ENCODE measurements at regions not wholly inside any gene's neighbourhood (a gene's known extent, or its start where the extent isn't known, plus 50 kb on each side); places are given as distances from the start of the nearest gene placed in this dataset.

DNA sequence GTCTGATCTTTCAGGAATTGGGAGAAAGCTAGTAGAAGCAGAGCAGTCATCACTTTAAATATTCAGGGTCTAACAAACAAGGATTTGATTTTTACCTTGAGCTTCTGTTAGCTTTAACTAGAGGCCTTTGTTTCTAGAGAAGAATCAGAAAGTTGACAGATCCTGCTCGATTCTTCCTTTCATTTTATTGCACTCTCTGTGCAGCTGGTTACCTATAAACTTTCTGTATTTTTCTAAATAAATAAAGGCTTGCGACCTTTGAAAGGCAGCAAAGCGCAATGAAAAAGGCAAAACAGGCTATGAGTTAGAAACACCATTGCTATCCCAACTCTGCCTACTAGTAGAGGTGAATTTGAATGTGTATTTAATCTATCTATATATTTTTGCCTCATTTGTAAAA, 101.4 kb upstream of the NPY2R start:
- TF ChIP-seq, protein P1, sequence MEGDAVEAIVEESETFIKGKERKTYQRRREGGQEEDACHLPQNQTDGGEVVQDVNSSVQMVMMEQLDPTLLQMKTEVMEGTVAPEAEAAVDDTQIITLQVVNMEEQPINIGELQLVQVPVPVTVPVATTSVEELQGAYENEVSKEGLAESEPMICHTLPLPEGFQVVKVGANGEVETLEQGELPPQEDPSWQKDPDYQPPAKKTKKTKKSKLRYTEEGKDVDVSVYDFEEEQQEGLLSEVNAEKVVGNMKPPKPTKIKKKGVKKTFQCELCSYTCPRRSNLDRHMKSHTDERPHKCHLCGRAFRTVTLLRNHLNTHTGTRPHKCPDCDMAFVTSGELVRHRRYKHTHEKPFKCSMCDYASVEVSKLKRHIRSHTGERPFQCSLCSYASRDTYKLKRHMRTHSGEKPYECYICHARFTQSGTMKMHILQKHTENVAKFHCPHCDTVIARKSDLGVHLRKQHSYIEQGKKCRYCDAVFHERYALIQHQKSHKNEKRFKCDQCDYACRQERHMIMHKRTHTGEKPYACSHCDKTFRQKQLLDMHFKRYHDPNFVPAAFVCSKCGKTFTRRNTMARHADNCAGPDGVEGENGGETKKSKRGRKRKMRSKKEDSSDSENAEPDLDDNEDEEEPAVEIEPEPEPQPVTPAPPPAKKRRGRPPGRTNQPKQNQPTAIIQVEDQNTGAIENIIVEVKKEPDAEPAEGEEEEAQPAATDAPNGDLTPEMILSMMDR (optimal IDR thresholded peaks at IDR 0.05 in 1 of 3, IDR thresholded peaks at IDR 0.05 in 1 of 3, conservative IDR thresholded peaks at IDR 0.05 in 1 of 3; ENCODE audit: extremely low read depth in 1 of 3, insufficient read depth in 2 of 3, low read length in 3 of 3): no peak
- no peak for TF ChIP-seq EZH2 (IDR thresholded peaks at IDR 0.05; ENCODE audit: low read length)
